GM10248 (cell line): ENCODE measurements at regions not wholly inside any gene's neighbourhood (a gene's known extent, or its start where the extent isn't known, plus 50 kb on each side); places are given as distances from the start of the nearest gene placed in this dataset.

Experiments
- CTCF ChIA-PET: fragments of 300-600 bp; sonication (Branson Sonifier 250); formaldehyde crosslinking; extraction: SDS; loops from one replicate; lab custom pipeline; 2021; ENCODE audit warnings: antibody characterized with exemption; lab: Yijun Ruan, JAX
- POLR2A ChIA-PET: fragments of 350-650 bp; sonication (Branson Sonifier 250); formaldehyde crosslinking; extraction: SDS; loops from one replicate; lab custom pipeline; 2020; ENCODE audit warnings: antibody characterized with exemption; lab: Yijun Ruan, JAX
- DNase-seq: peaks from one replicate; pipeline ENCODE4 v3.0.0; 2012; ENCODE audit errors: extremely low spot score
- TF ChIP-seq, protein P1 (sequence below): IDR thresholded peaks from 2 replicates; pipeline ENCODE4 v1.5.1; 2012; ENCODE audit warnings: mild to moderate bottlenecking, low read depth; ENCODE audit errors: extremely low read depth, missing control alignments, control extremely low read depth

DNA sequence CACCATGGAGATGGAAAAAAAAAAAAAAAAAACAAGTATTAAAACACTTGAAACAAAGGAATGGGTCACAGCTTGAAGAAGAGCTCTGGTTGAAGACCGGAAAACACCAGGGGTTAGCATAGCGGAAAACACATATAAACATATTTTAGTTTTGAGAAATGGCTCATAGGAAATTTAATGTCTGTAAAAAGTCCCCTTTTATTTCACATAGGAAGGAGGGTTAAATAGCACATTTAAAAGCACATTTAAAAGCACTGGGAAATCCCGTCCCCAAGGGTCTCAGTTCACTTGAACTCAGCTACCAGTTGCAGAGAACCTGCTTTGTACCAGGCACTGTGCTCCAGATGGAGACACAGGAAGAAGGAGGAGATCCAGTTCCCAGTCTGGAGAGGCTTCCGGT lies 65.5 kb downstream of the KCNE4 start:
- POLR2A ChIA-PET: no interaction called here
- TF ChIP-seq, protein P1, sequence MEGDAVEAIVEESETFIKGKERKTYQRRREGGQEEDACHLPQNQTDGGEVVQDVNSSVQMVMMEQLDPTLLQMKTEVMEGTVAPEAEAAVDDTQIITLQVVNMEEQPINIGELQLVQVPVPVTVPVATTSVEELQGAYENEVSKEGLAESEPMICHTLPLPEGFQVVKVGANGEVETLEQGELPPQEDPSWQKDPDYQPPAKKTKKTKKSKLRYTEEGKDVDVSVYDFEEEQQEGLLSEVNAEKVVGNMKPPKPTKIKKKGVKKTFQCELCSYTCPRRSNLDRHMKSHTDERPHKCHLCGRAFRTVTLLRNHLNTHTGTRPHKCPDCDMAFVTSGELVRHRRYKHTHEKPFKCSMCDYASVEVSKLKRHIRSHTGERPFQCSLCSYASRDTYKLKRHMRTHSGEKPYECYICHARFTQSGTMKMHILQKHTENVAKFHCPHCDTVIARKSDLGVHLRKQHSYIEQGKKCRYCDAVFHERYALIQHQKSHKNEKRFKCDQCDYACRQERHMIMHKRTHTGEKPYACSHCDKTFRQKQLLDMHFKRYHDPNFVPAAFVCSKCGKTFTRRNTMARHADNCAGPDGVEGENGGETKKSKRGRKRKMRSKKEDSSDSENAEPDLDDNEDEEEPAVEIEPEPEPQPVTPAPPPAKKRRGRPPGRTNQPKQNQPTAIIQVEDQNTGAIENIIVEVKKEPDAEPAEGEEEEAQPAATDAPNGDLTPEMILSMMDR: no peak
- no peak for DNase-seq
- CTCF ChIA-PET: interaction anchor here (0.6 kb wide), 1 partner anchor 259 kb away, joined by 3 read pairs; no protein-coding TSS in a partner anchor

DNA sequence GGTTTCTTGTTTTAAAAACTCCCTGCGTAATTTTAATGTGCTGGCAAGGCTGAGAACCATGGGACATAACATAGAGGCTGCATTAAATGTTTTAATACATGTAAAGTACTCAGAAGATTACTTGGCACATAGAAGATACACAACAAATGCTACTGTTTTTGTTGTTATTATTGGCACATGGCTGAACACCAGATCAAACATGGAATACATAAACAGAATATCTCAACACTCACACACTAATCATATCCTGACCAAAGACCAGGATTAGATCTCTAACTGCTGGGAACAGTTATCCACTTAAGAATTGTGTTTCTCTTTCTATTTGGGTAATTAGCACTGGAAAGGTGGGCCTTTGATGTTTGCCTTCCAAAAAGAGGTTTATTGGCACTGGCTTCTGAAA lies 69.3 kb downstream of the KCNE4 start:
- TF ChIP-seq, protein P1: no peak
- DNase-seq: no peak
- ChIA-PET POLR2A (no interaction called here), CTCF (interaction anchor here (1.2 to 1.4 kb wide), 2 partner anchors 21 to 150 kb away, joined by 3 read pairs; no protein-coding TSS in a partner anchor)

DNA sequence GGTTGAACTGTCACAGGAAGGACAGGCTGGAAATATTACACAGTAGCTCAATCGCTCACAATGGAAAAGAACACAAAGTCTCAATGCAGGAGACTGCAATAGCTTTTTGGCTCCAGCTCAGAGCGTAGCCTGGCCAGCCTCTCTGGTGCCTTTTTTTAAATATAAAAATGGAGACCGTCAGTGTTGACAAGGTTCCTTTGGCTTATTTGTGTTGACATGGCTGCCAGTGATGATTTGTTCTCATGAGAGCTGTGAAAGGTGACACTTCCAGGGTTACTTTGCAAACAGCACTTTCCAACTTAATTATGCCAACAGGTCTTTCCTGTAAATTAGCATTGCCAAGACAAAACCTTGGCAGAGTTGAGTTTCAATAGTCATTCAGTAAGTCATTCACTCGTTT lies 70.8 kb downstream of the KCNE4 start:
- POLR2A ChIA-PET: no interaction called here
- TF ChIP-seq, protein P1: no peak
- CTCF ChIA-PET: interaction anchor here (1.1 to 1.2 kb wide), 2 partner anchors 23 kb away, joined by 3 read pairs; no protein-coding TSS in a partner anchor

DNA sequence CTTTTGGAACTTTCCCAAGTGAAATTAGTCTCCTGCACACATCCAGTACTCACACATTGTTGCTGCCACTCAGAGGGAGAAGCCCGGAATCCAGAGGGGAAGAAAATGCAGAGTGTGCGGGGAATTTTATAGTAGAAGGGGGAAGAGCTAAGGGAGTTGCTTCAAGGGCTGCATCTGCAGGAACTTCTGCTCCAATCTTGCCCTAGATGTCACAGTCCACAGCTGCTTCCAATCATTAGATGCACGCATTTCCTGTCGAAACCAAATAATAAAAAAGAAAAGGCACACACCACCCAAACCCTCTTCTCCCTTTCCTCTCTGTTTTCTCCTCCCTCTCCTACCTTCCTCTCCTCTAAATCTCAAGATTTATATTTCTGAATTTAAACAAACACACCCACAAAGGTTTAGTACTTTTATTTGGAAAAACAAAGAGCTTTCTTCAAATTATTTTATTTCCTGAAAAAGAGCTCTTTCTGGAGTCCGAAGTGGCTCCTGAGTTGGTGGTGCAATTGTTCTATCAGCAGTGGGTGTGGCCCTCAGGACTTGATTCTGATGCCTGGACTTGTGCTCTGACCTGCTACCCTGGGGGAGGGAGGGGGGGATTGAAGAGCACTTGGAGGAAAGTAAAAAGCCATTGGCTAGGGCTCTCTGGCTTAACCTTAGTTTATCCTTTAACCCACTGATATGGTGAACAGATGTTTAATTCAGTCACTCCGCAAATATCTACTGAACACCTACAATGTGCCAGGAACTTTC lies 72.0 kb downstream of the KCNE4 start:
- DNase-seq: no peak
- POLR2A ChIA-PET: no interaction called here
- TF ChIP-seq, protein P1: no peak
- CTCF ChIA-PET: interaction anchor here (1.1 kb wide), 1 partner anchor 28 kb away, joined by 3 read pairs; no protein-coding TSS in a partner anchor

More for the DNA sequence above, 70.8 kb downstream of the KCNE4 start:
- no peak for DNase-seq

DNA sequence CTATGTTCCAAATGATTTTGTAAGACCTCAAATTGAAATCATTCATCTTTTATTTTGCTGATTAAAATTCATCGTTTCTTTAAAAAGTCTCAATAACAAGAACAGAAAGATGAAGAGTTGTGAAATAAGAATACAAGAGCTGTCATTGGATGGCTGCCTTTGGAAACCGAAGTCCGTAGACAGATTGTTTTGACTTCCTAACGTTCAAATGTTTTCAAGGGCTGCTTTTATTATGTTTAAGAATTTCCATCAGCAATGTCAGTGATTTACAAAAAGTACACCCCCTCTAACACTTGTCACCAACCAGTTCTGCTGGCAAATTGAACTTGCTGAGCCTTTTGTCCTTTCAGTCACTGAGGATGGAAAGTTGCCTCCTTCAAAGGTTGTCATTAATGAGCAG lies 89.6 kb downstream of the KCNE4 start:
- ChIA-PET CTCF (no interaction called here), POLR2A (no interaction called here)
- TF ChIP-seq, protein P1: no peak
- no peak for DNase-seq

DNA sequence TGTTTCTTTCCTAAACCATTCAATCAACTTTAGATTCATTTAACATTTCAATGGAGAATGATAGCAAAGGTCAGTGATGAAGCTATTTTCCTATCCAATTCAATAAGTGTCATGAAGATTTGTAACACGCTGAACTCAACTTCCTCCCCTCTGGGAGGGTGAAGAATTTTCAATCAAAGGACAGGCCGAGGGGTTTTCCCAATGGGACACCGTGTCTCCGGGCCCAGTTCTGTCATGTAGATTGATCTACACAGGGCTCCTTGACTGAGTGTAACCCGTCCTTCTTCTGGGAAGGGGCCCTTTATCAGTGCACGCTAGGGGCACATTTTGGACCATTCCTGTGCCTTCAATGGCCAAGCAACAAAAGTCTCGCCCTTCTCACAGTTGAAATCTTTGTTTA lies 90.1 kb downstream of the KCNE4 start:
- POLR2A ChIA-PET: no interaction called here
- CTCF ChIA-PET: no interaction called here
- no peak for DNase-seq
- TF ChIP-seq, protein P1: no peak
